ENCODE measurements at regions not wholly inside any gene's neighbourhood (a gene's known extent, or its start where the extent isn't known, plus 50 kb on each side); places are given as distances from the start of the nearest gene placed in this dataset.

GRCh38 chr10:61834519-61834918 is 67.0 kb upstream of the ARID5B start:
- TF ChIP-seq, protein P1, sequence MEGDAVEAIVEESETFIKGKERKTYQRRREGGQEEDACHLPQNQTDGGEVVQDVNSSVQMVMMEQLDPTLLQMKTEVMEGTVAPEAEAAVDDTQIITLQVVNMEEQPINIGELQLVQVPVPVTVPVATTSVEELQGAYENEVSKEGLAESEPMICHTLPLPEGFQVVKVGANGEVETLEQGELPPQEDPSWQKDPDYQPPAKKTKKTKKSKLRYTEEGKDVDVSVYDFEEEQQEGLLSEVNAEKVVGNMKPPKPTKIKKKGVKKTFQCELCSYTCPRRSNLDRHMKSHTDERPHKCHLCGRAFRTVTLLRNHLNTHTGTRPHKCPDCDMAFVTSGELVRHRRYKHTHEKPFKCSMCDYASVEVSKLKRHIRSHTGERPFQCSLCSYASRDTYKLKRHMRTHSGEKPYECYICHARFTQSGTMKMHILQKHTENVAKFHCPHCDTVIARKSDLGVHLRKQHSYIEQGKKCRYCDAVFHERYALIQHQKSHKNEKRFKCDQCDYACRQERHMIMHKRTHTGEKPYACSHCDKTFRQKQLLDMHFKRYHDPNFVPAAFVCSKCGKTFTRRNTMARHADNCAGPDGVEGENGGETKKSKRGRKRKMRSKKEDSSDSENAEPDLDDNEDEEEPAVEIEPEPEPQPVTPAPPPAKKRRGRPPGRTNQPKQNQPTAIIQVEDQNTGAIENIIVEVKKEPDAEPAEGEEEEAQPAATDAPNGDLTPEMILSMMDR (IDR thresholded peaks at IDR 0.05), result no peak
- no peak for TF ChIP-seq POLR2A (IDR thresholded peaks at IDR 0.05)

All from testis (tissue), 2 donors.